Adrenal gland (tissue), 5 donors: ENCODE measurements at regions not wholly inside any gene's neighbourhood (a gene's known extent, or its start where the extent isn't known, plus 50 kb on each side); places are given as distances from the start of the nearest gene placed in this dataset.

Experiments
- POLR2A ChIP-seq, 2 donors: fragments of 450-650 bp; IDR thresholded peaks; one replicate each; pipeline ENCODE4 v1.6.1; 2017; ENCODE audit warnings: antibody characterized with exemption in 2 of 2, mild to moderate bottlenecking in 2 of 2, moderate library complexity in 1 of 2
- TF ChIP-seq, protein P1 (sequence below), 6 experiments: fragments of 450-650 bp in 4 of 6; fragments of 200-600 bp in 2 of 6; sonication (generic) in 1 of 6; IDR thresholded peaks; 1 replicate in 5 of 6; 2 replicates in 1 of 6; pipeline versions ENCODE4 v1.5.1 to v1.8.0; 2016 to 2021; ENCODE audit warnings: antibody characterized with exemption in 6 of 6, mild to moderate bottlenecking in 2 of 6, moderate library complexity in 1 of 6
- donor health status: DM: no; HTN: no; CAD: no.

DNA sequence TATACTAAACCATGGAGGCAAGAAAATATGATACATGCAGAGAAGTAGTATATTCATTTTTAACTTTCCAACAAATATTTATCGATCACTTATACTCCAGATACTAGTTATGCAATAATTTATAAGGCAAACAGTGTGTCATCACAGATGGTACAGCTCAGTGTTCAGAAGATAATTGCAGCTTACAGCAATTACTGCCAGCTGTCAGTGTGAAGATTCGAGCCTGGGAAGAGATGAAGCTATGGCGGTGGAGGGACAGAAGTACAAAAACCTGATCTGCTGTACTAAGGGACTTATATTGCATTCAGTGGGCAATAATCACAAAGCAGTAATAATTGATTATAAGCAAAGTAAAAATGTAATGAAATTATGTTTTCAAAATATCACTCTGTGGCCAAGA is 170.6 kb upstream of the EPHA3 start:
- TF ChIP-seq, protein P1, sequence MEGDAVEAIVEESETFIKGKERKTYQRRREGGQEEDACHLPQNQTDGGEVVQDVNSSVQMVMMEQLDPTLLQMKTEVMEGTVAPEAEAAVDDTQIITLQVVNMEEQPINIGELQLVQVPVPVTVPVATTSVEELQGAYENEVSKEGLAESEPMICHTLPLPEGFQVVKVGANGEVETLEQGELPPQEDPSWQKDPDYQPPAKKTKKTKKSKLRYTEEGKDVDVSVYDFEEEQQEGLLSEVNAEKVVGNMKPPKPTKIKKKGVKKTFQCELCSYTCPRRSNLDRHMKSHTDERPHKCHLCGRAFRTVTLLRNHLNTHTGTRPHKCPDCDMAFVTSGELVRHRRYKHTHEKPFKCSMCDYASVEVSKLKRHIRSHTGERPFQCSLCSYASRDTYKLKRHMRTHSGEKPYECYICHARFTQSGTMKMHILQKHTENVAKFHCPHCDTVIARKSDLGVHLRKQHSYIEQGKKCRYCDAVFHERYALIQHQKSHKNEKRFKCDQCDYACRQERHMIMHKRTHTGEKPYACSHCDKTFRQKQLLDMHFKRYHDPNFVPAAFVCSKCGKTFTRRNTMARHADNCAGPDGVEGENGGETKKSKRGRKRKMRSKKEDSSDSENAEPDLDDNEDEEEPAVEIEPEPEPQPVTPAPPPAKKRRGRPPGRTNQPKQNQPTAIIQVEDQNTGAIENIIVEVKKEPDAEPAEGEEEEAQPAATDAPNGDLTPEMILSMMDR (IDR thresholded peaks at IDR 0.05), result no peak
- TF ChIP-seq POLR2A (IDR thresholded peaks at IDR 0.05), result no peak
